Neural cell (in vitro differentiated cells): ENCODE measurements at regions not wholly inside any gene's neighbourhood (a gene's known extent, or its start where the extent isn't known, plus 50 kb on each side); places are given as distances from the start of the nearest gene placed in this dataset.

Source experiments
- CTCF ChIP-seq: fragments of 450-650 bp; IDR thresholded peaks from 2 replicates; pipeline ENCODE4 v1.5.1; 2014; ENCODE audit warnings: antibody characterized with exemption, mild to moderate bottlenecking, moderate library complexity; ENCODE audit not compliant: poor library complexity, severe bottlenecking
- EP300 ChIP-seq: fragments of 450-650 bp; conservative IDR thresholded peaks from 2 replicates; pipeline ENCODE4 v1.6.1; 2014; ENCODE audit warnings: antibody characterized with exemption, mild to moderate bottlenecking, moderate library complexity; ENCODE audit not compliant: poor library complexity, severe bottlenecking
- EZH2 ChIP-seq: fragments of 200-600, 300-800 bp; shearing (Covaris generic), sonication (generic); IDR thresholded peaks from 2 replicates; pipeline ENCODE4 v1.6.1; 2014; ENCODE audit warnings: antibody characterized with exemption, low read length, borderline replicate concordance, mild to moderate bottlenecking; ENCODE audit not compliant: insufficient read depth, poor library complexity, severe bottlenecking
- MXI1 ChIP-seq: fragments of 450-650 bp; conservative IDR thresholded peaks from 2 replicates; pipeline ENCODE4 v1.6.1; 2014; ENCODE audit warnings: antibody characterized with exemption, mild to moderate bottlenecking; ENCODE audit not compliant: poor library complexity, severe bottlenecking
- POLR2AphosphoS5 ChIP-seq: IDR thresholded peaks from 2 replicates; pipeline ENCODE4 v1.6.1; 2012
- RAD21 ChIP-seq: fragments of 450-650 bp; conservative IDR thresholded peaks from 2 replicates; pipeline ENCODE4 v1.6.1; 2014; ENCODE audit warnings: antibody characterized with exemption, mild to moderate bottlenecking, moderate library complexity
- REST ChIP-seq: IDR thresholded peaks from 2 replicates; pipeline ENCODE4 v1.6.1; 2012; ENCODE audit warnings: borderline replicate concordance
- SMC3 ChIP-seq: fragments of 450-650 bp; conservative IDR thresholded peaks from 2 replicates; pipeline ENCODE4 v1.6.1; 2014; ENCODE audit warnings: antibody characterized with exemption, mild to moderate bottlenecking, moderate library complexity; ENCODE audit not compliant: poor library complexity

- TF ChIP-seq SMC3 (no peak), CTCF (no peak), REST (no peak), EZH2 (no peak), EP300 (no peak), RAD21 (no peak), POLR2AphosphoS5 (no peak), MXI1 (no peak)
Observed at GRCh38 chr5:115736004-115736689, 80.3 kb downstream of the CDO1 start.
